Frontal cortex (tissue), 3 donors: ENCODE measurements at regions not wholly inside any gene's neighbourhood (a gene's known extent, or its start where the extent isn't known, plus 50 kb on each side); places are given as distances from the start of the nearest gene placed in this dataset.
A peak's percentile ranks its signal among the peaks of the same experiment; 100 is the strongest.

Experiments used
- DNase-seq, 2 donors: peaks; one replicate each; pipeline ENCODE4 v3.0.0; 2012; ENCODE audit warnings: low spot score in 2 of 2
- FAIRE-seq: peaks from 2 replicates; lab custom pipeline; 2012; peaks lifted over from hg19 to GRCh38; lab: Jason Lieb, UNC
- donor health status: control.
- donor health status: control.
- donor health status: control.

DNA sequence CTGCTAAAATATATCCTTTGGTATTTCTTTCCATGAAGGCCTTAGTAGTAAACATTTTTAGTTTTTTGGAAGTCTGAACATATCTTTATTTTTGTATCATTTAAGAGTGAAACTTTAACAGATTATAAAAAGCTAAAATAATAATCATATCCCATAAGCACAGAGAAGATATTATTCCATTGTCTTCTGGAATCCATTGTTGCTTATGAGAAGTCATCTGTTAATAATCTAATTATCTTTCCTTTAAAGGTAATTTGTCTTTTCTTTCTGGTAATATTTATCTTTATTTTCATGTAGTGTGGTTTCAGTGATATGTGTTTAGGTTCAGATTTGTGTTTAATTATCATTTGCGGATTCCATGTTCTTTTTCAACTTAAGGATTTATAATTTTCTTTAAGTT, 261.7 kb downstream of the MSRB3 start:
- FAIRE-seq (no peak), DNase-seq (no peak)

DNA sequence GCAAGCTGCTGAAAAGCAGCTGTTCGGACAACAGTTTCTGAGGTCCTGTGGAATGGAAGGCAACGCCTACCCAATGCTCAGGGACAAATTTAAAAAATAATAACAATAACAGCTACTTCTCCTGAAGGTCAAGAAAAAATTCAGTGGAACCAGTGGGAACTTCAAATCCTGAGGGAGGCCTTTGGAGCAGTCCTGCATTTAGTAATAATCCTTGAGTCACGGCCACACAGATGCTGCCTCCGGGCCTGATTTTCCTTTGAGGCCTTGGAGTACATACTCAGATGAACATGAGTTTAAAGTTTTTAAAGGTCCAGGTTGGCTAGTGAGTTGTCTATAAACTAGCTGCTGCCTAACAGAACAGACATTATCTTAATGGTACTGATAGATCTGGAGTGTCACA, 268.0 kb downstream of the MSRB3 start:
- FAIRE-seq (no peak), DNase-seq (no peak)

DNA sequence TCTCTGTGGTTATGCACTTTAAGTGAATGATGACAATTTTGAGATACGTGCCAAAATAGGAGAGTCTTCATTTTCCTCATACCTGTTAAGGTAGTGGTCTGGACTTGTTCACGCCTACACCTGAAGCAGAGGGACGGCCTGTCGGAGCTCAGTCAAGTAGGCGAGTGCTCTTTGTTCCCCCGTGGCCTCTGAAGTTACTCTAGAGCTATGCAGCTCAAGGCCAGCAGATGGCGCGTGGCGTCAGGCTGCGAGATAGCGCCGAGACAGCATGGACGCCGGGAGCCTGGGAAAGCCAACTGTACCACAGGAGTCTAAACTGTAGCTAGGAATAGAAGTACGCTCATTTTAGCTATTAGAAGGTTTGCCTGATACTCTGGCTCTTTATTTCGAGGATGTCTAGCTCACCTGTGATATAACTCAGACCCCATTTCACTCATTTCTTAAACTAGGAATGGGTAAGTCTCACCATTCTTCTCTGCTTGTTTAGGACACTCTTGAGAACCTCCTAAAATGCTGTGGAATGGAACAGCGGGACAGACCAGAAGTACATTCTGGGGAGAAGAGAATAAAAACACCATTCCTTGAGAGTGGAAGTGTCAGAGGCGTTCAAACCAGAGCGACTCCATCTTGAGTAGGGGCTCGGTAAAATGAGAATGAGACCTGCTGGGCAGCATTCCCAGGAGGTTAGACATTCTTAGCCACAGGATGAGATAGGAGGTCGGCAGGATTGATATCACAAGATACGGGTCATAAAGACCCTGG, 267.4 kb upstream of the HMGA2 start:
- FAIRE-seq, result no peak
- DNase-seq, result peak; percentile 33 to 68

DNA sequence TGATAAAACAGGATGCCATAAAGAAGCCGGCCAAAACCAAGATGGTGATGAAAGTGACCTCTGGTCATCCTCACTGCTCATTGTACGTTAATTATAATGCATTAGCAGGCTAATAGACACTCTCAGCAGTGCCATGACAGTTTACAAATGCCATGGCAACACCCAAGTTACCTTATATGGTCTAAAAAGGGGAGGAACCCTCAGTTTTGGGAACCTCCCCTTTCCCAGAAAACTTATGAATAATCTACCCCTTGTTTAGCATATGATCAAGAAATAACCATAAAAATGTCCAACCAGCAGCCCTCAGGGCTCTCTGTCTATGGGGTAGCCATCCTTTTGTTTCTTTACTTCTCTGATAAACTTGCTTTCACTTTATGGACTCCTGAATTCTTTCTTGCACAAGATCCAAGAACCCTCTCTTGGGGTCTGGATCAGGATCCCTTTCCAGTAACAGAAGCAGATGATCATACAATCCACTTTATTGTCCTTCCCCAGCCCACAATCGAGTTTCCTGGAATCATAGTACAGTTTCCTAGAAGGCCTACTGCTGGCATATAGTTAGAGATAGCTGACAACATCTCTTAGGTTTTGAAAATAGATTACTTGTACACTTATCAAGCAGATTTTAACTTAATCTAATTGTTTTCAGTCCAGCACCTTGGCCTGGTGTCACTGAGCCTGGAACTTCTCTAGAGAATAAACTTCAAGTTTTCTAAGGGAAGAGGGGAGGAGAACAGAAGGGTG, 266.7 kb upstream of the HMGA2 start:
- DNase-seq (no peak), FAIRE-seq (no peak)

DNA sequence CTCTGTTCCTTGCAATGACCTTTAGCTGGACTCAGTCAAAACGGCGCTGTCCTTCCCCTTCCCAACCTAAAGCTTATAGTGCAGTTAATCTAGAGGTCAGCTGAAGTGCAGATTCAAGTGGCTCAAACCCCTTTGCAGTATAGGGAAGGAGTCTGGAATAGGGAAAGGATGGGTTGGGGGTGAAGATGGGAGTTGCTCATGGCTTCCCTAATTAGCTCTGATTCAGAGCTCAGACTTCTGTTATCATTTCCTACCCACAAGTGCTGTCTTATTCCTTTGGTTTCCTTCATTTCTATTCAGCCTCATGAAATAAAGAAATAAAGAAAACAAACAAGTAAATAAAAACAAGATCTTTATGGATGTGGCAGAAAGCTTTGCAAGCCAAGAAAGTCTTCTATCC, 264.0 kb upstream of the HMGA2 start:
- DNase-seq, result no peak
- no peak for FAIRE-seq

DNA sequence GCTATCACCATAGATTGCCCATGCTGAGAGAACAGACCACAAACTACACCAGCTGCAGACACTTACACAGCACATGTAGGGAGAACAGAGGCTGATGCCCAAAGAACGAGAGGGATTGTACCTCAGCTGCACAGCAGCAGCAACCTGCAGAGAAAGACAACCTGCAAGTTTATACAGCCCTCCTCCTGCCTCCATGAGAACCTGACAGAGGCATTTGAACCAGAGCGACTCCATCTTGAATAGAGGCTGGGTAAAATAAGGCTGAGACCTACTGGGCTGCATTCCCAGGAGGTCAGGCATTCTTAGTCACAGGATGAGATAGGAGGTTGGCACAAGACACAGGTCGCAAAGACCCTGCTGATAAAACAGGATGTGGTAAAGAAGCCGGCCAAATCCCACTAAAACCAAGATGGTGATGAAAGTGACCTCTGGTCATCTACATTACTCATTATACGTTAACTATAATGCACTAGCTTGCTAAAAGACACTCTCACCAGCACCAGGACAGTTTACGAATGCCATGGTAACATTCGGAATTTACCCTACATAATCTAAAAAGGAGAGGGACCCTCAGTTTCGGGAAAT, 262.4 kb upstream of the HMGA2 start:
- no peak for FAIRE-seq

GRCh38 chr12:65565601-65566560, 258.4 kb upstream of the HMGA2 start:
- no peak for FAIRE-seq
- DNase-seq, result no peak

More for the DNA sequence above, 262.4 kb upstream of the HMGA2 start:
- no peak for DNase-seq

GRCh38 chr12:65566751-65567150, 257.5 kb upstream of the HMGA2 start:
- DNase-seq, result no peak
- FAIRE-seq, result no peak

GRCh38 chr12:65567820-65568219, 256.5 kb upstream of the HMGA2 start:
- FAIRE-seq (no peak), DNase-seq (no peak)

DNA sequence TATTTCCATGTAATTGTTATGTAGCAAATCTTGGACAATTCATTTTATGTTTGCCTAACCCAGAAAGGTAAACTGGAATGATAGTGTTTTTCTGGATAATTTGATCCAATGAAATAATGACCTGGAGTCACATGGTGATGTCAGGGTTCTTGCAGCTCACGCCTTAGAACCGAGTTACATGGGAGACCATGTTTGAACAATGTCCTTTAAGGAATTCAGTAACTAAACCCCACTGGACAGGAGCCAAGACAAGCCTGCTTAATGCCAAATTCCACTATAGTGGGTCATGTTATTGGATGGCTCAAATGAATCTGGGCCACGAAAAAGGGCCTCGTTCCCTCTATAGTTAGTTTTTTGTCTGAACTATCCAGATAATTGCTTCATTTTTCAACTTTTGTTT, 255.8 kb upstream of the HMGA2 start:
- no peak for DNase-seq

DNA sequence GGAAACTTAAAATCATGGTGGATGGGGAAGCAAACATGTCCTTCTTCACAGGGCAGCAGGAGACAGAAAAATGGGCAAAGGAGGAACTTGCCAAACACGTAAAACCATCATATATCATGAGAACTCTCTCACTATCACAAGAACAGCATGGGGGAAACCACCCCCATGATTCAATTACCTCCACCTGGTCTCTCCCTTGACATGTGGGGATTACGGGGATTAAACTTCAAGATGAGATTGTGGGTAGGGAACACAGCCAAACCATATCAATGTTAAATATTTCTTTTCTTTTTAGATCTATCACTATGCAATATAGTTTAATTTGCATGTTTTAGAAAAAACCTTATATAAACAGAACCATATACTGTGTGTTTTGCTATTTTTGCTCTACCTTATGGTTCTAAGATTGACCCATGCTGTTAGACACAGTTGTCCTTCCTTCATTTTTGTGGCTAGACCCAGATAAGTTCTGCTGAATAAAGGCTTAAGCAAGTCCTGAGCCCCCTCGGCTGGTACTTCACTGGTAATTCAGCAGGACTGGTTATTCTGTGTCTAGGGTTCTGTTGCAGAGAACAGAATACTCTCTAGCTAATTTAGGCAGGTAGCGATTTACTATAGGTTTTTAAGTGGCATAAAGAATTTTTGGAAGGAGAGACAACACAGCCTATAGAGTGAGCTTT, 253.7 kb upstream of the HMGA2 start:
- no peak for FAIRE-seq
- DNase-seq, result no peak

More for the DNA sequence above, 255.8 kb upstream of the HMGA2 start:
- no peak for FAIRE-seq

DNA sequence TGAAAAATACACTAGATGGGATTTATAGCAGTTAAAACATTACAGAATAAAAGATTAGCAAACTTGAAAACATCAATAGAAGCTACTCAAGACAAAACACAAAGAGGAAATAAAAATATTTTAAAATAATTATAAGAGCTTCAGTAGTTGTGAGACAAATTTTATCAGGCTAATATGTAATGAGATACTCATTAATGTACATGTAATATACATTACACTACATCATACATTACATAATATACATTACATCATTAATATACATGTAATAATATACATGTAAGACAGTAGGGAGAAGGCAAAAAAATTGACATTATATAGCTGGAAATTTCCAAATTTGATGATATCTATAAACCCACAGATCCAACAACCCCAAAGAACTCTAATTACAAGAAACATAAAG, 249.4 kb upstream of the HMGA2 start:
- DNase-seq (no peak), FAIRE-seq (peak; percentile 75)

- FAIRE-seq, result no peak
- no peak for DNase-seq
Observed at GRCh38 chr12:65584016-65584415, 240.3 kb upstream of the HMGA2 start.

DNA sequence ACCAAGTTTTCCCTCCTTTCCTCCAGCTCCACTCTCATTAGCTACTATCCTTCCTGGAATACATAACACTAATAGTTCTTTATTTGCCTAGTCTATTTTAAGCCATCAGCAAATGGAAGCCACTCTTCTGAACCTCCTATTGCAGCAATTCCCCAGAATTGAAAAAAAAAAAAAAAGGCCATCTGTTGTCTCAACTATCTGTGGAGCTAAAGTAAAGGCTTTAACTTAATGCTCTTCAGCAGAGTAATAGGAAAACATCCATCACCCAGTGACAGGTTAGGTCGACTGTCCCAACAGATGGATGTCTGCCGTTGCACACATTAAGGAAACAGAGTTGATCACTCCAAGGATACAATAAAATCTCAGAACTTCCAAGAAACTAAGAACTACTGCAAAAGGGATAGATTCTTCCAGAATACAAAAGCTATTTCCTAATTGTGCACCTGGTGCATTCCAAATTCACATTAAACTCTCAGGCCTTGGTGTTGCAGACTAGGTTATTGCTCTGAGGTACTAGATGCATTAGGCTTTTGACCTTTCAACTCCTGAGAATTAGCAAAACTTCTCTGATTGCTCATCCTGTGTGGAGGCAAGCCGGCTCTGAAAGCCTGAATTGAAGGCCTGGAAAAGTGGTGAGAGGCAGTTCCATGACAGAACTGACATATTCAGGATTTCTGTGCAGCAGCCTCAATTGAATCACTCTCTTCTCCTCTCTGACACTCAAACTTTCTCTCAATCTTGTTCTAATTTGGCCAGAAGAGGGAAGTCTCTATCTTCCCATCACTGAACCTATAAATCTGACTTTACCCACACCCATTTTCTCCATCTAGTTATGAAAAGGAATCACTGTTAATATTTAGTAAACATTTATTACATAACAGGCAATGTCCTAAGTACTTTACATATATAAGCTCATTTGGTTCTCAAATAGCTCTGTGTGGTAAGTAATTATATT, 238.4 kb upstream of the HMGA2 start:
- FAIRE-seq, result no peak

DNA sequence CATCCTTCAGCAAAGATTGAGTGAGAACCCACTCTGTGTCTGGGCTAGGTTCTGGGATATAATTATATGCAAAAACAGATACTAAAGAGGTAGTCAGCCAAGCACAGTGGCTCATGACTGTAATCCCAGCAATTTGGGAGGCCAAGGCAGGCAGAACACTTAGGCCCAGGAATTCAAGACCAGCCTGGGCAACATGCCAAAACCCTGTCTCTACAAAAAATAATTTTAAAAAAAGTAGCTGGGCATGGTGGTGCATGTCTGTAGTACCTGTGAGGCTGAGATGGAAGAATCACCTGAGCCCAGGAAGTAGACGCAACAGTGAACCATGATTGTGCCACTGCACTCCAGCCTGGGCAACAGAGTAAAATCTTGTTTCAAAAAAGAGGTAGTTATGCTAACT, 237.5 kb upstream of the HMGA2 start:
- no peak for FAIRE-seq
- DNase-seq, result no peak

More for the DNA sequence above, 238.4 kb upstream of the HMGA2 start:
- DNase-seq, result no peak

DNA sequence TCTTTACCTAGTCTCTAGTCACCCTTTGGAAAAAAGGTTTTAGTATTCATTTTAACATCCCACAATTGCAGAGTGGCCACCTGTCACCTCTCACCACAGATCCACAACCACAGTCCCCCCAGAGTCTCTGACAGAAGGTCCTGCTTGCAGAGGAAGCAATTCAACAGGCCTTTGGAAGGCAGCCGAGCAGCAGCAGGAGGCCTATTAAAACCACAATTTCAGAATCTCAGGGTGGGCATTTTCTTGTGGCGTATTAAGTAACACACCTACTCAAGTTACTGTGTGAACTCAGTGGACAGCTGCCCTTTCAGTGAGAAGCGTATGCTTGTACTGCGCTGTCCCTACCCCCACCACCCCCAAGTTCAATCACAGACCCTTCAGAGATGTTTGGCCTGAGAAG, 234.0 kb upstream of the HMGA2 start:
- FAIRE-seq (no peak), DNase-seq (no peak)

DNA sequence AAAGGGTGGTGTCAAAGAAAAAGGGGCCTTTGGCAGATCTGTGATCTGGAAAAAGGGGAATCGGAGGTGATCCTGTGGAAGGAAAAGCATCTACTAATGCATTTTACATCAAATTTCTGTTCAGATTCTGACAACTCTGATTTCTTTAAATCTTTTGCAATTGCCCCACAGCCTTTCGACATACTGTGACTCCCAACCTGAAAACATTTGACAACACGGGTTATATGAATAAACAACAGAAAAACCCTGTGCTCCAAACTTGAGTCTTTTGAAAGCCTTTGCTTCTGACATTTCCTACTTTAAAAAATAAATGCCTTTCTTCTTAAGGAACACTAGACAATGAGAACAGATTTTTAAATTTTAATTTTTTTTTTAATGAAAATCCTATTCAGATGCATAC, 231.9 kb upstream of the HMGA2 start:
- no peak for DNase-seq
- no peak for FAIRE-seq

DNA sequence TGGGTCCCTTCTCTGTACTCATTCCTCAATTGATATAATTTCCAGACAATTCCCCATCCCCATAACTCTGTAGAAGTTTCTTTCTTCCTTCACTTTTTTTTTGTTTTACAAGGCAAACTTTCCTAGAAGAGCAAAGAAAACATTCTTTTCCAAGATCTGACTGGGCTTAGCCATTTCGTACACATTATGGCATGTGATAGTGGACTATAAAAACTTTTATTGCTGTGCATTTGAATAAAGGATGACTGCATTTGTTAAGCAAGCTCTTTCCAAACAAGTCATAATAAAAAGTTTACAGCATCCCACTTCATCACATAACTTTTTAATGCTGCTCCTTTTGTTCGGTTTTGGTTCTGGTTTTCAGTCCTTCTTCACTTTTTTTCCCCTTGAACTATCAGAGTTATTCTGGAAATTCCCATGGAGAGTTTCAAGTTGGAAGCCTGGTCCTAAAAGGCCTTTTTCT, 231.0 kb upstream of the HMGA2 start:
- DNase-seq (no peak), FAIRE-seq (no peak)
